B cell (primary cell): ENCODE measurements at regions not wholly inside any gene's neighbourhood (a gene's known extent, or its start where the extent isn't known, plus 50 kb on each side); places are given as distances from the start of the nearest gene placed in this dataset.

Source experiments
- ATAC-seq: fragments of 200-7000 bp; cut with Tn5 transposase; one replicate; pipeline ENCODE4 v1.10.0; 2021; ENCODE audit warnings: low read depth, mild to moderate bottlenecking, moderate number of reproducible peaks, moderate library complexity
- CTCF ChIA-PET: fragments of 350-600 bp; sonication (Branson Sonifier 250); formaldehyde crosslinking; loops from one replicate; lab custom pipeline; 2021; ENCODE audit warnings: antibody characterized with exemption, inconsistent platforms; lab: Charles Lee
- POLR2A ChIA-PET: fragments of 350-600 bp; sonication (Branson Sonifier 250); formaldehyde crosslinking; loops from one replicate; lab custom pipeline; 2021; ENCODE audit warnings: antibody characterized with exemption; lab: Charles Lee
- DNase-seq: peaks from one replicate; pipeline ENCODE4 v3.0.0; 2013
- H2AFZ ChIP-seq: 2 replicates; pipeline ENCODE4 v1.6.1; 2012; ENCODE audit warnings: mild to moderate bottlenecking, low read depth, low read length; ENCODE audit not compliant: insufficient read depth, poor library complexity, severe bottlenecking
- H3K27ac ChIP-seq, 2 donors: 1 replicate in 1 of 2; 2 replicates in 1 of 2; pipeline ENCODE4 v1.5.1; 2012 to 2013; ENCODE audit warnings: low read length in 2 of 2, mild to moderate bottlenecking in 2 of 2, moderate library complexity in 1 of 2
- H3K27me3 ChIP-seq, 4 experiments: fragments of 200-600 bp in 1 of 4; sonication (generic) in 1 of 4; replicated peaks in 1 of 4; 1 replicate in 2 of 4; 2 replicates in 2 of 4; pipeline versions ENCODE4 v1.6.1 to v1.7.0; 2013 to 2016; ENCODE audit warnings: low read length in 3 of 4, mild to moderate bottlenecking in 2 of 4, mixed read lengths in 1 of 4, moderate library complexity in 1 of 4; ENCODE audit not compliant: insufficient read depth in 4 of 4, control insufficient read depth in 3 of 4; ENCODE audit errors: control extremely low read depth in 1 of 4
- H3K36me3 ChIP-seq, 2 experiments: replicated peaks in 1 of 2; 1 replicate in 1 of 2; 2 replicates in 1 of 2; pipeline versions ENCODE4 v1.6.1 to v1.7.1; 2013; ENCODE audit warnings: low read length in 1 of 2; ENCODE audit not compliant: insufficient read depth in 2 of 2, control insufficient read depth in 1 of 2; ENCODE audit errors: control extremely low read depth in 1 of 2, extremely low read depth in 1 of 2
- H3K4me1 ChIP-seq, 2 donors: fragments of 200-600 bp in 1 of 2; sonication (generic) in 1 of 2; 1 replicate in 1 of 2; 2 replicates in 1 of 2; pipeline versions ENCODE4 v1.5.1 to v1.6.1; 2013 to 2017; ENCODE audit warnings: low read length in 2 of 2; ENCODE audit not compliant: control insufficient read depth in 2 of 2, insufficient read depth in 2 of 2
- H3K4me2 ChIP-seq: replicated peaks from 2 replicates; pipeline ENCODE3; 2012; ENCODE audit warnings: mild to moderate bottlenecking, low read depth, low read length; ENCODE audit not compliant: poor library complexity, severe bottlenecking
- H3K4me3 ChIP-seq, 5 experiments: fragments of 200-600 bp in 1 of 5; sonication (generic) in 1 of 5; 1 replicate in 3 of 5; 2 replicates in 2 of 5; pipeline versions ENCODE4 v1.5.1 to v1.7.0; 2011 to 2016; ENCODE audit warnings: low read length in 4 of 5, mild to moderate bottlenecking in 4 of 5, low read depth in 2 of 5, control low read depth in 1 of 5, moderate library complexity in 1 of 5; ENCODE audit not compliant: insufficient read depth in 1 of 5; ENCODE audit errors: control extremely low read depth in 1 of 5, extremely low read depth in 1 of 5
- H3K79me2 ChIP-seq: fragments of 200-600 bp; sonication (generic); one replicate; pipeline ENCODE4 v1.6.0; 2016; ENCODE audit warnings: low read length; ENCODE audit not compliant: control insufficient read depth, insufficient read depth
- H3K9ac ChIP-seq: fragments of 200-600 bp; sonication (generic); 2 replicates; pipeline ENCODE4 v1.6.1; 2017; ENCODE audit warnings: mild to moderate bottlenecking, low read length, moderate library complexity
- H3K9me3 ChIP-seq, 3 donors: one replicate each; pipeline versions ENCODE4 v1.6.1 to v1.7.1; 2013; ENCODE audit warnings: low read length in 2 of 3; ENCODE audit not compliant: control insufficient read depth in 2 of 3, insufficient read depth in 1 of 3; ENCODE audit errors: control extremely low read depth in 1 of 3
- H4K20me1 ChIP-seq: 2 replicates; pipeline ENCODE4 v1.6.0; 2012; ENCODE audit warnings: mild to moderate bottlenecking, low read length; ENCODE audit not compliant: insufficient read depth, control insufficient read depth, poor library complexity, severe bottlenecking
- H3K27ac Mint-ChIP-seq: one replicate; pipeline ENCODE4 v1.8.0; 2021; ENCODE audit warnings: mixed read lengths
- H3K27me3 Mint-ChIP-seq: one replicate; pipeline ENCODE4 v1.8.0; 2021; ENCODE audit warnings: mixed read lengths
- H3K4me1 Mint-ChIP-seq: one replicate; pipeline ENCODE4 v1.8.0; 2021; ENCODE audit warnings: mixed read lengths
- H3K4me3 Mint-ChIP-seq: one replicate; pipeline ENCODE4 v1.8.0; 2021; ENCODE audit warnings: mixed read lengths
- H3K9me3 Mint-ChIP-seq: one replicate; pipeline ENCODE4 v1.8.0; 2022; ENCODE audit warnings: mixed read lengths; ENCODE audit not compliant: insufficient read depth
- CTCF ChIP-seq: fragments of 200-600 bp; IDR thresholded peaks from one replicate; pipeline ENCODE4 v1.8.0; 2022; ENCODE audit warnings: antibody characterized with exemption, mild to moderate bottlenecking
- EZH2 ChIP-seq: IDR thresholded peaks from 2 replicates; pipeline ENCODE4 v1.6.1; 2012; ENCODE audit warnings: borderline replicate concordance, low read depth, mild to moderate bottlenecking, moderate library complexity, low read length; ENCODE audit not compliant: insufficient read depth, poor library complexity, severe bottlenecking
- WGBS: methylation state at CpG from one replicate; pipeline ENCODE4 v1.1.5; 2013; ENCODE audit warnings: missing lambda C conversion rate; ENCODE audit not compliant: insufficient coverage; 5-methylcytosine and 5-hydroxymethylcytosine counted together
- intact Hi-C: fragments of 100-400 bp; cut with micrococcal nuclease; formaldehyde crosslinking; loops from one replicate; pipeline ENCODE4 v1.10.0; 2022

- Histone ChIP-seq H3K36me3 (no peaks in the 10 kb centered on the region), H2AFZ (no peak overlapping the region), H3K27me3 (no peaks in the 10 kb centered on the region), H3K4me2 (no peak overlapping the region), H3K4me1 (no peaks in the 10 kb centered on the region), H3K27ac (no peak overlapping the region), H3K79me2 (no peaks in the 10 kb centered on the region), H3K9ac (no peak overlapping the region), H3K4me3 (no peak overlapping the region), H4K20me1 (no peaks in the 10 kb centered on the region), H3K9me3 (no peaks in the 10 kb centered on the region)
- ATAC-seq (no peak), DNase-seq (no peak)
- no peak overlapping the region for H3K4me3 Mint-ChIP-seq
- intact Hi-C loops: no loop called here
- POLR2A ChIA-PET: no interaction called here
- H3K27me3 Mint-ChIP-seq: no peaks in the 10 kb centered on the region
- H3K27ac Mint-ChIP-seq: no peak overlapping the region
- CTCF ChIA-PET: no interaction called here
- H3K9me3 Mint-ChIP-seq: no peaks in the 10 kb centered on the region
- WGBS: 100% methylated on average over 1 of the region's 1 CpG
- TF ChIP-seq EZH2 (no peak), CTCF (no peak)
- H3K4me1 Mint-ChIP-seq: no peaks in the 10 kb centered on the region
Measured at GRCh38 chrX:30493348-30493747, 84.2 kb downstream of the TASL start.

- no peaks in the 10 kb centered on the region for H3K27me3 ChIP-seq
- no peaks in the 10 kb centered on the region for H3K79me2 ChIP-seq
- POLR2A ChIA-PET: no interaction called here
- H3K4me3 Mint-ChIP-seq: no peak overlapping the region
- CTCF ChIA-PET: no interaction called here
- no peak overlapping the region for H3K27ac ChIP-seq
- no peak overlapping the region for H3K27ac Mint-ChIP-seq
- no peaks in the 10 kb centered on the region for H3K9me3 Mint-ChIP-seq
- WGBS: no CpG with 5 or more reads among the region's 2 CpGs
- H3K27me3 Mint-ChIP-seq: no peaks in the 10 kb centered on the region
- TF ChIP-seq CTCF (no peak), EZH2 (no peak)
- H3K4me3 ChIP-seq: no peak overlapping the region
- no peak for DNase-seq
- no peak for ATAC-seq
- no peaks in the 10 kb centered on the region for H3K36me3 ChIP-seq
- no peak overlapping the region for H3K9ac ChIP-seq
- no peaks in the 10 kb centered on the region for H4K20me1 ChIP-seq
- intact Hi-C loops: no loop called here
- H3K4me2 ChIP-seq: no peak overlapping the region
- no peaks in the 10 kb centered on the region for H3K4me1 Mint-ChIP-seq
- no peaks in the 10 kb centered on the region for H3K4me1 ChIP-seq
- H2AFZ ChIP-seq: no peak overlapping the region
- H3K9me3 ChIP-seq: no peaks in the 10 kb centered on the region
Measured at GRCh38 chrX:30489323-30489722, 88.2 kb downstream of the TASL start.
